A549 (cell line): ENCODE measurements at regions not wholly inside any gene's neighbourhood (a gene's known extent, or its start where the extent isn't known, plus 50 kb on each side); places are given as distances from the start of the nearest gene placed in this dataset.
A peak's percentile ranks its signal among the peaks of the same experiment; 100 is the strongest.
"Not testable (repeated sequence)": the region's sequence is repeated elsewhere in the genome, so short reads cannot be mapped to it uniquely, and the experiment has no call there.

Experiments
- ATAC-seq, 2 experiments: fragments of 200-7000 bp in 1 of 2; fragments of >200 bp in 1 of 2; cut with Nextera tagmentation in 1 of 2; cut with Tn5 transposase in 1 of 2; 3 replicates each; pipeline versions ENCODE4 v1.8.0 to v1.9.1; 2018 to 2020; ENCODE audit warnings: mild to moderate bottlenecking in 1 of 2, moderate library complexity in 1 of 2
- CTCF ChIA-PET: fragments of 300-600 bp; sonication (Branson Sonifier 250); formaldehyde crosslinking; extraction: SDS; loops from one replicate; lab custom pipeline; 2021; ENCODE audit warnings: antibody characterized with exemption, inconsistent platforms; lab: Yijun Ruan, JAX
- POLR2A ChIA-PET: fragments of 350-600 bp; formaldehyde crosslinking; extraction: SDS; loops from one replicate; lab custom pipeline; 2021; ENCODE audit warnings: antibody characterized with exemption, inconsistent platforms; lab: Yijun Ruan, JAX
- DNase-seq, 2 experiments: peaks; one replicate each; pipeline versions ENCODE4 v3.0.0 to v3.0.0-alpha.2; 2011 to 2016; ENCODE audit warnings: low read depth in 1 of 2, low spot score in 1 of 2
- FAIRE-seq: peaks from 2 replicates; lab custom pipeline; 2011; peaks lifted over from hg19 to GRCh38; lab: Jason Lieb, UNC
- H3K27ac ChIP-seq, 2 experiments: fragments of >200 bp; sonication (Bioruptor Twin); formaldehyde crosslinking; 3 replicates each; pipeline ENCODE4 v1.5.1; 2016 to 2017
- H3K4me1 ChIP-seq: fragments of >200 bp; sonication (Bioruptor Twin); formaldehyde crosslinking; 3 replicates; pipeline ENCODE4 v1.6.1; 2016
- H3K4me2 ChIP-seq: fragments of >200 bp; sonication (Bioruptor Twin); formaldehyde crosslinking; 3 replicates; pipeline ENCODE4 v1.6.1; 2016
- H3K4me3 ChIP-seq: fragments of >200 bp; sonication (Bioruptor Twin); formaldehyde crosslinking; 3 replicates; pipeline ENCODE4 v1.5.1; 2016
- H3K9me3 ChIP-seq: fragments of >200 bp; sonication (Bioruptor Twin); formaldehyde crosslinking; 3 replicates; pipeline ENCODE4 v1.6.1; 2016
- CBX8 ChIP-seq: fragments of 200-600 bp; sonication (generic); IDR thresholded peaks from 2 replicates; pipeline ENCODE4 v1.6.1; 2016
- CEBPB ChIP-seq, 2 experiments: fragments of >200 bp in 1 of 2; sonication (Bioruptor Twin) in 1 of 2; formaldehyde crosslinking in 1 of 2; IDR thresholded peaks; 2 replicates each; pipeline ENCODE4 v1.6.1; 2012 to 2016
- CHD2 ChIP-seq: fragments of 150-350 bp; IDR thresholded peaks from 2 replicates; pipeline ENCODE4 v1.6.1; 2014; ENCODE audit warnings: low read length; ENCODE audit not compliant: partially characterized antibody
- EHMT2 ChIP-seq: fragments of 200-600 bp; sonication (generic); IDR thresholded peaks from 2 replicates; pipeline ENCODE4 v1.6.1; 2016; ENCODE audit warnings: antibody characterized with exemption, low read depth, mild to moderate bottlenecking, moderate library complexity
- ESRRA ChIP-seq: fragments of 150-350 bp; IDR thresholded peaks from 2 replicates; pipeline ENCODE4 v1.6.1; 2014; ENCODE audit warnings: mild to moderate bottlenecking, low read length, borderline replicate concordance
- FOSB ChIP-seq: fragments of 250-450 bp; sonication (Bioruptor Pico); IDR thresholded peaks from 2 replicates; pipeline ENCODE4 v1.5.0; 2020; ENCODE audit warnings: mild to moderate bottlenecking, moderate library complexity
- FOXS1 ChIP-seq: fragments of 250-450 bp; sonication (Bioruptor Pico); IDR thresholded peaks from 2 replicates; pipeline ENCODE4 v1.5.0; 2020; ENCODE audit warnings: mild to moderate bottlenecking, moderate library complexity
- HEYL ChIP-seq: fragments of 250-450 bp; sonication (Bioruptor Pico); IDR thresholded peaks from 2 replicates; pipeline ENCODE4 v1.8.0; 2021; ENCODE audit warnings: mild to moderate bottlenecking, moderate library complexity
- HOXA7 ChIP-seq: fragments of 250-450 bp; sonication (Bioruptor Pico); IDR thresholded peaks from 2 replicates; pipeline ENCODE4 v1.5.0; 2020; ENCODE audit warnings: mild to moderate bottlenecking, moderate library complexity
- HOXB13 ChIP-seq: fragments of 250-450 bp; sonication (Bioruptor Pico); IDR thresholded peaks from 2 replicates; pipeline ENCODE4 v1.5.0; 2020; ENCODE audit warnings: low read depth, mild to moderate bottlenecking, moderate library complexity
- JUN ChIP-seq, 2 experiments: fragments of >200 bp; sonication (Bioruptor Twin); formaldehyde crosslinking; IDR thresholded peaks; 2 replicates in 1 of 2; 3 replicates in 1 of 2; pipeline ENCODE4 v1.6.1; 2016 to 2017
- KDM5A ChIP-seq: fragments of 200-600 bp; sonication (generic); IDR thresholded peaks from 2 replicates; pipeline ENCODE4 v1.6.1; 2016; ENCODE audit warnings: antibody characterized with exemption, mild to moderate bottlenecking
- MAFK ChIP-seq: fragments of 450-650 bp; IDR thresholded peaks from 2 replicates; pipeline ENCODE4 v1.6.1; 2014; ENCODE audit not compliant: partially characterized antibody
- MYC ChIP-seq: IDR thresholded peaks from 2 replicates; pipeline ENCODE4 v1.6.1; 2012; ENCODE audit warnings: mild to moderate bottlenecking, inconsistent platforms, low read length, improper control_type of control experiment, borderline replicate concordance
- NPAS2 ChIP-seq: fragments of 250-450 bp; sonication (Bioruptor Pico); IDR thresholded peaks from 2 replicates; pipeline ENCODE4 v1.8.0; 2022; ENCODE audit warnings: mild to moderate bottlenecking, moderate library complexity, borderline replicate concordance
- RAD21 ChIP-seq, 2 experiments: fragments of >200 bp in 1 of 2; sonication (Bioruptor Twin) in 1 of 2; formaldehyde crosslinking in 1 of 2; IDR thresholded peaks in 1 of 2; conservative IDR thresholded peaks in 1 of 2; 2 replicates in 1 of 2; 3 replicates in 1 of 2; pipeline ENCODE4 v1.6.1; 2012 to 2018; ENCODE audit warnings: inconsistent platforms in 1 of 2
- TP53 ChIP-seq: fragments of 250-450 bp; sonication (Bioruptor Pico); IDR thresholded peaks from 2 replicates; pipeline ENCODE4 v1.5.0; 2021; ENCODE audit warnings: mild to moderate bottlenecking, moderate library complexity
- ZSCAN20 ChIP-seq: fragments of 250-450 bp; sonication (Bioruptor Pico); IDR thresholded peaks from 2 replicates; pipeline ENCODE4 v1.8.0; 2022; ENCODE audit warnings: mild to moderate bottlenecking, moderate library complexity
- WGBS: methylation state at CpG from one replicate; pipeline ENCODE4 v1.1.6; 2017; ENCODE audit errors: missing lambda C conversion rate; 5-methylcytosine and 5-hydroxymethylcytosine counted together
- TF ChIP-seq, protein P1 (sequence below): IDR thresholded peaks from 2 replicates; pipeline ENCODE4 v1.6.1; 2012; ENCODE audit warnings: low read depth, borderline replicate concordance
- TF ChIP-seq, protein P2 (sequence below): fragments of >200 bp; sonication (Bioruptor Twin); formaldehyde crosslinking; IDR thresholded peaks from 3 replicates; pipeline ENCODE4 v1.5.1; 2016
- TF ChIP-seq, protein P3 (sequence below): IDR thresholded peaks from 2 replicates; pipeline ENCODE4 v1.6.1; 2012
- TF ChIP-seq, protein P4 (sequence below): IDR thresholded peaks from 2 replicates; pipeline ENCODE4 v1.6.1; 2012
- TF ChIP-seq, protein P5 (sequence below): fragments of >200 bp; sonication (Bioruptor Twin); formaldehyde crosslinking; IDR thresholded peaks from 2 replicates; pipeline ENCODE4 v1.6.1; 2016

DNA sequence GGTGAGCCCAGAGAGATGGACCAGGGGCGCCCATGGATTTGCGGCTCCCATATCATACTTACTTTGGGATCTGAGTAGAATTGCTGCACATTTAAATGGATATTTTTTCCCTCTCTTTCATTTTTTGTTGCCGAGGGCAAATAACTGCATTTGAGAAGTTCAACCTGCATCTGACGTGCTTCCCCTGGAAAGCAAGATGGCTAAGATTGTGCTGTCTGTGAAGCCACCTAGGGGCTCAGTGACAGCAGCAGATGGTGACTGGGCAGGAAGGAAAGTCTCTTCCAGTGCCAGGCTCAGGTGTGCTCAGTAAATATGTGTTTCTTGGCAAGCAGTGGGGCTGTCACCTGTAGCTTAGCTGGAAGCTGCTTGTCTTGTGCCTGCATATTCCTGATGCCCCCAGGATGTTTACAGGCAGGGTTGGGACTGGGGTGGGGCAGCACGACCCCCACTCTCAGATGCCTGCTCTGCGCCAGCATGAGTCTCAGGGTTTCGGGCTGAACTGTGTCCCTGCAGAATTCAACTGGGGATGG is 59.8 kb upstream of the ETV3 start (continued):
- TF ChIP-seq EHMT2 (no peak), MYC (no peak), CEBPB (IDR thresholded peaks at IDR 0.05) (no peak), JUN (IDR thresholded peaks at IDR 0.05) (no peak)
- TF ChIP-seq, protein P1, sequence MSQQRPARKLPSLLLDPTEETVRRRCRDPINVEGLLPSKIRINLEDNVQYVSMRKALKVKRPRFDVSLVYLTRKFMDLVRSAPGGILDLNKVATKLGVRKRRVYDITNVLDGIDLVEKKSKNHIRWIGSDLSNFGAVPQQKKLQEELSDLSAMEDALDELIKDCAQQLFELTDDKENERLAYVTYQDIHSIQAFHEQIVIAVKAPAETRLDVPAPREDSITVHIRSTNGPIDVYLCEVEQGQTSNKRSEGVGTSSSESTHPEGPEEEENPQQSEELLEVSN: no peak

DNA sequence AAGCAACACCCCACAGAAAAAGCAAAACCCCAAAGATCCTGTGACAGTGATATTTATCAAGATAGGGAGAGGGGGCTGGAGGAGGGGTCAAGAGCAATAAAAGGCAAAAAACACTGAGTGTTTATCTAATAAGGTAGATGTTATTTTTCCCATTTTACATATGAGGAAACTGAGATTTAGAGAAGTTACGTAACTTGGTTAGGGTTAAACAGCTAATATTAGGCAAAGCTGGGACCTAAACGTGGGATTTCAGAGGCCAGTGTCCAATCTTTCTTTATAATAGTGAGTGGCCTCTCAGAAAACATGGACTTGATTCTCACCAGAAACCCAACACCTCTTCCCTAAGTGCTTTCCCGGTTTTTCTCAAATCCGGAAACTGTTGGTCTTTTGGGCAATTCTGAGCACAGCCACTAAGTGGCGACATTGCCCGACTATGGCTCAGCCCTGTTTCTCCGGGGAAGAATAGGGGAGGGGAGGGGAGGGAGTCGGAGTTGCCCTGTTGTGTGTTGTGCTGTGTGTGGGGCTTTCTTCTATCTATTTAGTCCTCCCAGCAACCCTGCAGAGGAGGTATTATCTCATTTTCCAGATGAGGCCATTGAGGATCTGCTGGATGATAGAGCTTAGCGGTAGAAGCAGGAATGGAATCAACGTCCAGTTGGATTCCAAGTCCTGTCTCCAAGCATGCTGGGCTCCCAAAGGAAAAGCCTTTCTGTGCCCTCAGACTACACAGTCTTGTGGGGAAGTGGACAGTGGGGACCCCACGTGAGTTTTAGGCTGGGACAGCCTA is 58.7 kb upstream of the ETV3 start:
- POLR2A ChIA-PET, H3K4me2 ChIP-seq, H3K4me1 ChIP-seq, FAIRE-seq, H3K4me3 ChIP-seq, H3K9me3 ChIP-seq, H3K27ac ChIP-seq: not testable (repeated sequence)
- CTCF ChIA-PET: interaction anchor here (0.6 to 7.2 kb wide), 12 partner anchors 10 to 314 kb away, joined by 3 to 38 read pairs (median 5); no protein-coding TSS in a partner anchor
- DNase-seq (peak in 1 of 2 experiments; percentile 17), ATAC-seq (peak; percentile 48 to 78; a peak in 4 of 6 replicates)
- WGBS: 35% methylated on average over 8 of the region's 11 CpGs
- peak; percentile 38 to 44; a peak in 4 of 5 replicates for TF ChIP-seq RAD21 (conservative IDR thresholded peaks at IDR 0.05 in 1 of 2, IDR thresholded peaks at IDR 0.05 in 1 of 2)
- TF ChIP-seq, protein P2, sequence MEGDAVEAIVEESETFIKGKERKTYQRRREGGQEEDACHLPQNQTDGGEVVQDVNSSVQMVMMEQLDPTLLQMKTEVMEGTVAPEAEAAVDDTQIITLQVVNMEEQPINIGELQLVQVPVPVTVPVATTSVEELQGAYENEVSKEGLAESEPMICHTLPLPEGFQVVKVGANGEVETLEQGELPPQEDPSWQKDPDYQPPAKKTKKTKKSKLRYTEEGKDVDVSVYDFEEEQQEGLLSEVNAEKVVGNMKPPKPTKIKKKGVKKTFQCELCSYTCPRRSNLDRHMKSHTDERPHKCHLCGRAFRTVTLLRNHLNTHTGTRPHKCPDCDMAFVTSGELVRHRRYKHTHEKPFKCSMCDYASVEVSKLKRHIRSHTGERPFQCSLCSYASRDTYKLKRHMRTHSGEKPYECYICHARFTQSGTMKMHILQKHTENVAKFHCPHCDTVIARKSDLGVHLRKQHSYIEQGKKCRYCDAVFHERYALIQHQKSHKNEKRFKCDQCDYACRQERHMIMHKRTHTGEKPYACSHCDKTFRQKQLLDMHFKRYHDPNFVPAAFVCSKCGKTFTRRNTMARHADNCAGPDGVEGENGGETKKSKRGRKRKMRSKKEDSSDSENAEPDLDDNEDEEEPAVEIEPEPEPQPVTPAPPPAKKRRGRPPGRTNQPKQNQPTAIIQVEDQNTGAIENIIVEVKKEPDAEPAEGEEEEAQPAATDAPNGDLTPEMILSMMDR: peak; percentile 36

DNA sequence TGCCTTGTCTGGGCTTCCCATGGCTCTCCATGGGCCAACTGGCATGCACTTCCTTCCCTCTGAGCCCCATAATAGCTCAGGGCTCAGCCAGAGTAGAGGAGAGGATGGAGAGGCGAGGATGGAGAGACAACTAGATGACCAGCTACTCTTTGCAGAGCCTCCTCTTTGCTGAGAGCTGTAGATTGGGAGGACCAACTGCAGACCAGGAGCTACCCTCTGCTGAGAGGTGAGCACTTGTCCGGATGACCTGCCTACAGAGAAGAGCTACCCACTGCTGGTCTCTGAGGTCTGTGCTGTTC is 58.0 kb upstream of the ETV3 start:
- FAIRE-seq (no peak), DNase-seq (no peak)
- H3K9me3 ChIP-seq: no peaks in the 10 kb centered on the region
- TF ChIP-seq ESRRA (no peak), CHD2 (no peak), ZSCAN20 (CRISPR knock-in tag) (no peak), MAFK (no peak), NPAS2 (no peak), TP53 (no peak), KDM5A (no peak), HEYL (CRISPR knock-in tag) (no peak), EHMT2 (no peak), FOSB (no peak), FOXS1 (CRISPR knock-in tag) (no peak), CBX8 (no peak), HOXB13 (CRISPR knock-in tag) (no peak), HOXA7 (CRISPR knock-in tag) (no peak)
- TF ChIP-seq, protein P3, sequence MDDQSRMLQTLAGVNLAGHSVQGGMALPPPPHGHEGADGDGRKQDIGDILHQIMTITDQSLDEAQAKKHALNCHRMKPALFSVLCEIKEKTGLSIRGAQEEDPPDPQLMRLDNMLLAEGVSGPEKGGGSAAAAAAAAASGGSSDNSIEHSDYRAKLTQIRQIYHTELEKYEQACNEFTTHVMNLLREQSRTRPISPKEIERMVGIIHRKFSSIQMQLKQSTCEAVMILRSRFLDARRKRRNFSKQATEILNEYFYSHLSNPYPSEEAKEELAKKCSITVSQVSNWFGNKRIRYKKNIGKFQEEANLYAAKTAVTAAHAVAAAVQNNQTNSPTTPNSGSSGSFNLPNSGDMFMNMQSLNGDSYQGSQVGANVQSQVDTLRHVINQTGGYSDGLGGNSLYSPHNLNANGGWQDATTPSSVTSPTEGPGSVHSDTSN: no peak
- TF ChIP-seq, protein P4, sequence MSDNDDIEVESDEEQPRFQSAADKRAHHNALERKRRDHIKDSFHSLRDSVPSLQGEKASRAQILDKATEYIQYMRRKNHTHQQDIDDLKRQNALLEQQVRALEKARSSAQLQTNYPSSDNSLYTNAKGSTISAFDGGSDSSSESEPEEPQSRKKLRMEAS: no peak
- TF ChIP-seq, protein P1: no peak
- TF ChIP-seq, protein P5, sequence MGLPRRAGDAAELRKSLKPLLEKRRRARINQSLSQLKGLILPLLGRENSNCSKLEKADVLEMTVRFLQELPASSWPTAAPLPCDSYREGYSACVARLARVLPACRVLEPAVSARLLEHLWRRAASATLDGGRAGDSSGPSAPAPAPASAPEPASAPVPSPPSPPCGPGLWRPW: no peak
- TF ChIP-seq, all 56 proteins: peak for 0
- ChIA-PET CTCF (interaction anchor here (0.6 to 7.2 kb wide), 16 partner anchors 11 to 929 kb away, joined by 3 to 38 read pairs (median 5); no protein-coding TSS in a partner anchor), POLR2A (no interaction called here)
- no peak overlapping the region for H3K27ac ChIP-seq
- H3K4me3 ChIP-seq: no peak overlapping the region
- peak in 1 of 2 experiments; percentile 12; a peak in 2 of 6 replicates for ATAC-seq
- no peaks in the 10 kb centered on the region for H3K4me1 ChIP-seq
- WGBS: 67% methylated on average over 2 of the region's 2 CpGs
- H3K4me2 ChIP-seq: no peak overlapping the region
